Head of caudate nucleus (tissue), 42 donors: ENCODE measurements at regions not wholly inside any gene's neighbourhood (a gene's known extent, or its start where the extent isn't known, plus 50 kb on each side); places are given as distances from the start of the nearest gene placed in this dataset.

ENCODE experiments used
- DNase-seq, 42 donors: peaks; one replicate each; pipeline versions ENCODE4 v3.0.0 to v3.0.0-alpha.2; 2020 to 2021; ENCODE audit warnings: mixed read lengths in 7 of 42
- intact Hi-C: fragments of 100-400 bp; cut with DNase I; formaldehyde crosslinking; loops from one replicate; pipeline ENCODE4 v1.15.0; 2022

- no peak for DNase-seq
- intact Hi-C loops: no loop called here
Observed at GRCh38 chr4:41437111-41437536, 100.8 kb upstream of the LIMCH1 start.

DNA sequence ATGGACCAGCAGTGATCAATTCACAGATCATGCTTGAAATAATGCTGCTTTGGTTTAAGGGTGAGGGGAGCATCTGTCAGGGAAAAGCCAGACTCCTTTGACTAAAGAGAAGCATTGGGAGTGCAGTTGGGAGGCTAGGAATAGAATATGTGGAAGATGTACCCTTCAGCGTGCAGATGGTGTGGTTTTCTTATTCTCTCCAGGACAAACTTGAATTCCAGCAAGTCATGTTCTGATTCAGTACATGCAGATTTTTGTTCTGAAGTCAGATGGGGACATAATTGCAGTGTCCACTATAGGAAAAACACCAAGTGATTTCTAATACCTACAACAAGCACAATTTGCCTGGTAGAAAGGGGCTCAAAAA is 99.0 kb upstream of the LIMCH1 start:
- no peak for DNase-seq
- intact Hi-C loops: no loop called here

- no peak for DNase-seq
Observed at GRCh38 chr4:41442810-41443209, 95.1 kb upstream of the LIMCH1 start.

GRCh38 chr4:41443340-41444079 is 94.4 kb upstream of the LIMCH1 start:
- intact Hi-C loops: no loop called here
- DNase-seq: no peak

More at GRCh38 chr4:41442810-41443209, 95.1 kb upstream of the LIMCH1 start:
- intact Hi-C loops: no loop called here

GRCh38 chr4:41446391-41446790 is 91.6 kb upstream of the LIMCH1 start:
- DNase-seq: no peak
- intact Hi-C loops: no loop called here

DNA sequence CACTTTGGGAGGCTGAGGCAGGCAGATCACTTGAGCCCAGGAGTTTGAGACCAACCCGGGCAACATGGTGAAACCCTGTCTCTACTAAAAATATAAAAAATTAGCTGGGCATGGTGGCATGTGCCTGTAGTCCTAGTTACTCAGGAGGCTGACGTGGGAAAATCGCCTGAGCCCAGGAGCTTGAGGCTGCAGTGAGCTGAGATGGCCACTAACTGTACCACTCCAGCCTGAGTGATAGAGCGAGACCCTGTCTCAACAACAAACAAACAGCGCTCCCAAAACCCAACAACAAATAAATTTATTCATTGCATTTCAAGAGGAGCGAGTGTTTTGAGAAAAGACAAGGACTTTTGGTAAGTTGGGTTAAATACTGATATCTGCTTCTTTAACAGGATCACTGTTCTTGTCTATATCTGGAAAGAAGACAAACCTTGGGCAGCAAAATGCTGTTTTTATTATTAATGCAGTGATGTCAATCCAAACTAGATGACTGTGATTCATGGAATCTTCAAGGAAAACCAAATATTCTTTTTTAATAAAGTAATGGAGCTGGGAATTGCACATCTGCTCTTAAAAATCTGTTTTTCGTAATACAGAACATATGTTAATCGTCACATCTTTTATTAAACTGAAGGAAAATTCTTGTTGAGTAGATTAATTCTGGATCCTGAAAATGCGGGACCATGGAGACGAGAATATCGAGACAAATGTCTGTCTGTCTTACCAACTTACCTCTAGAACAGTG is 90.8 kb upstream of the LIMCH1 start:
- DNase-seq: no peak

DNA sequence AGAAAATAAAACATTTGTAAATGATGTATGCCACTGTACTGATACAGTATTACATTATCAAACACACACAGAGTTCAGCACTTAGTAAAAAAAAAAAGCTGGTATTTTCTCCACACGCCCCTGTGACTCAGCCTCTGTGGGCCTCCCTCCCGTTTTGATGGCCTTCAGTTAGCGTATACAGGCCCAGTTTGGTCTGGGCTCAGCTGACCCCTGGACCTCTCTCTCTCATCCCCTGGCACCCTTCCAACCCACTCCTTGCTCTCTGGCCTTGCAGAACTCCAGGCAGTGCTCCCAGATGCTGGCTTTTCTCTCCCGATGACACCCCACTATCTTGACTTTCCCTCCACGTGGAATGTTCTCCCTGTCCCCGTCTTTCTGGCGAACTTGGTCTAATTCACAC is 89.0 kb upstream of the LIMCH1 start:
- DNase-seq: peak in 10 of 42 donors; percentile 10 to 78 (median 38)
- intact Hi-C loops: no loop called here

More for the DNA sequence above, 90.8 kb upstream of the LIMCH1 start:
- intact Hi-C loops: no loop called here

DNA sequence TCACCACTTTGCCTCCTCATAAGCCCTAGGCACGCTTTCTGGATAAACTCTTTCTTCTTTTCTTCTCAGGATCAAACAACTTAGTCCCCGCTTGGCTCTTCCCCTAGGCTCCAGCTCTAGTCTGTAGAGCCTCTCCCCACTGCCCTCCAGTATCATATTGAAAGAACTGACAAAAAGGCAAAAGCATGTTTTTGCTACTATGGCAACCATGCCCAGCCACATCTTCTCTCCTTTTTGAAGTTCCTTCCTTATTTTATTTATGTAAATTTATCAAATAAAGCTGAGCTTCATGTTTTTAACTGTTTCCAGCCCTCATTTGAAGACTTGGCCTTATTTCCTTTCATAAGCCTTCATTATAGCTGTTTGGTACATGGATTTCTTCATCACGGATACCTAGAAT is 86.0 kb upstream of the LIMCH1 start:
- intact Hi-C loops: no loop called here

GRCh38 chr4:41452484-41453225 is 85.3 kb upstream of the LIMCH1 start:
- intact Hi-C loops: no loop called here
- no peak for DNase-seq

More for the DNA sequence above, 86.0 kb upstream of the LIMCH1 start:
- DNase-seq: no peak

- intact Hi-C loops: no loop called here
- no peak for DNase-seq
Observed at GRCh38 chr4:41454423-41454822, 83.5 kb upstream of the LIMCH1 start.

DNA sequence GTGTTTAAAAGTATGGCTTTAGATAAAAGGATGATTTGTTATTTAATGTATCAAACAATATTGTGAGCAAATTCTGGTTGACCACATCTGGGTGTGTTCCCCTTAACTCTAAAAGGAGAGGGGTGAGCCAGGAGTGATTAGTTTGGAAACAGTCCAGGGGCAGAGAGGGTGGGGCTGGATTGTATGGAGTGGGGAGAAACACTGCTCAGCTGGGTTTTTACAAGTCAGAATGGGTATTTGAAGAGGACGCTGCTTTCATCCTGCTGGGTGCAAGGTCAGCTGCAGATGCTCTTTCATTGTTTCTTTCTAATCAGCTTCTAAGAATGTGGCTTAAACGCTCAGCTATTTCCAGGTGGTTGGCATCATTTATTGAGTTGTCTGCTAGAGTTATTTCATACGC is 82.8 kb upstream of the LIMCH1 start:
- DNase-seq: no peak
- intact Hi-C loops: no loop called here

GRCh38 chr4:41456559-41457101 is 81.3 kb upstream of the LIMCH1 start:
- DNase-seq: peak in 9 of 42 donors; percentile 8 to 67 (median 38)
- intact Hi-C loops: no loop called here

- intact Hi-C loops: no loop called here
- DNase-seq: no peak
Observed at GRCh38 chr4:41458689-41459088, 79.3 kb upstream of the LIMCH1 start.

DNA sequence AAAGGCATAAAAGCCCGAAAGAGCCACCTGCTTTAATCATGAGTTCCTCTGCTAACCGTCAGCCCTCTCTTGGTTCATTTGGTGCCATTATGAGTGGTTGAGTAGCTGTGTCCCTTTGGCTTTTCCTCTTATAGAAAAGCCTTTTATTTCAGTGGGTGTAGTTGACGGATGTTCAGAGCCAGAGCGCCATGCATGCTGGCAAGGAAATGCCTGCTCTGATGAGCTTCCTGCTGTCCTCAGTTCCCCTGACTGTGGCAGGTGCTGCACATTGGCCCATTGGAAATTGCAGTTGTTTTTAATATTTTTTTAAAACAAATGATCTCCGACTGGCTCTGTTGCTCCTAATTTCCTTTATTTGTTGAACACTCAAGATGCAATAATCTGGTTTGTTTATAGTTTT is 77.3 kb upstream of the LIMCH1 start:
- intact Hi-C loops: no loop called here
- DNase-seq: no peak

GRCh38 chr4:41461780-41462307 is 76.1 kb upstream of the LIMCH1 start:
- DNase-seq: no peak
- intact Hi-C loops: no loop called here

- intact Hi-C loops: no loop called here
- no peak for DNase-seq
Observed at GRCh38 chr4:41465146-41465761, 72.7 kb upstream of the LIMCH1 start.

GRCh38 chr4:41466249-41466648 is 71.7 kb upstream of the LIMCH1 start:
- DNase-seq: no peak
- intact Hi-C loops: no loop called here

DNA sequence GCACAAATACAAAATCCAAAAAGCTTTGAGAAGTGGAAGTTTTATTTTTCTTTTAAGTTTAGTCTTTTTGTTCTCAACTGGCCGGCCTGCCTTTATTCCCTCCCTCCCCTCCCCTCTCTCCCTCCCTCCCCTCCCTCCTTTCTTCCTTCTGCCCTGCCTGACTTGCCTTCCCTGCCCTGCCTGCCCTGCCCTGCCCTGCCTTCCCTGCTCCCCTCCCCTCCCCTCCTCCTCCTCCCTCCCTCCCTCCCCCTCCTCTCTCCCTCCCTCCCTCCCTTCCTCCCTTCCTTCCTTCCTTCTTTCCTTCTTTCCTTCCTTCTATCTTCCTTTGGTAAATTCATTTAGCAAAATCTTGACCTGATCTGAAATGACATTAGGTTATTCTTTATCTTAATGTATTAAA is 69.8 kb upstream of the LIMCH1 start:
- no peak for DNase-seq
- intact Hi-C loops: no loop called here
